Thyroid gland (tissue), 4 donors: ENCODE measurements at regions not wholly inside any gene's neighbourhood (a gene's known extent, or its start where the extent isn't known, plus 50 kb on each side); places are given as distances from the start of the nearest gene placed in this dataset.

ENCODE experiments used
- CTCF ChIP-seq, 6 experiments: fragments of 200-600 bp in 3 of 6; fragments of 450-650 bp in 3 of 6; sonication (generic) in 3 of 6; IDR thresholded peaks; one replicate each; pipeline ENCODE4 v1.5.1; 2016 to 2019; ENCODE audit warnings: antibody characterized with exemption in 6 of 6, mild to moderate bottlenecking in 2 of 6, inconsistent platforms in 1 of 6, moderate library complexity in 1 of 6
- POLR2A ChIP-seq, 2 donors: fragments of 450-650 bp; IDR thresholded peaks; one replicate each; pipeline ENCODE4 v1.6.1; 2017; ENCODE audit warnings: antibody characterized with exemption in 2 of 2, mild to moderate bottlenecking in 2 of 2, moderate library complexity in 1 of 2

GRCh38 chr13:59513686-59514085 lies 650.0 kb downstream of the DIAPH3 start:
- TF ChIP-seq CTCF (IDR thresholded peaks at IDR 0.05) (no peak), POLR2A (IDR thresholded peaks at IDR 0.05) (no peak)
